OCI-LY7 (cell line): ENCODE measurements at regions not wholly inside any gene's neighbourhood (a gene's known extent, or its start where the extent isn't known, plus 50 kb on each side); places are given as distances from the start of the nearest gene placed in this dataset.
"Not testable (repeated sequence)": the region's sequence is repeated elsewhere in the genome, so short reads cannot be mapped to it uniquely, and the experiment has no call there.

Experiments
- BruUV-seq: library from RNA; stranded (reverse); fragments of 400-500 nt; replicated peaks from 2 replicates; lab custom pipeline; 2021; lab: Mats Ljungman, UMichigan
- CTCF ChIA-PET: fragments of 300-600 bp; sonication (Branson Sonifier 250); formaldehyde crosslinking; loops from one replicate; lab custom pipeline; 2022; ENCODE audit warnings: antibody characterized with exemption; ENCODE audit not compliant: unreplicated experiment; lab: Charles Lee
- POLR2A ChIA-PET: fragments of 300-600 bp; sonication (Branson Sonifier 250); formaldehyde crosslinking; loops from one replicate; lab custom pipeline; 2022; ENCODE audit warnings: antibody characterized with exemption; lab: Charles Lee
- DNase-seq: peaks from one replicate; pipeline ENCODE4 v3.0.0-alpha.2; 2015; ENCODE audit warnings: low spot score
- H2AFZ ChIP-seq: fragments of 200-600 bp; sonication (generic), shearing (Covaris generic); 2 replicates; pipeline ENCODE4 v1.6.1; 2014; ENCODE audit warnings: mild to moderate bottlenecking, antibody characterized with exemption, low read length, moderate library complexity
- H3K27ac ChIP-seq: fragments of 200-600 bp; sonication (generic); 2 replicates; pipeline ENCODE4 v1.5.1; 2014; ENCODE audit warnings: mixed run types, low read depth, mild to moderate bottlenecking, moderate library complexity, low read length, inconsistent platforms; ENCODE audit not compliant: poor library complexity, severe bottlenecking
- H3K36me3 ChIP-seq: fragments of 200-600 bp; sonication (generic); 2 replicates; pipeline ENCODE4 v1.6.1; 2014; ENCODE audit warnings: mild to moderate bottlenecking, antibody characterized with exemption, low read length, moderate library complexity, mixed read lengths; ENCODE audit not compliant: insufficient read depth
- H3K4me1 ChIP-seq: fragments of 200-600 bp; sonication (generic); 2 replicates; pipeline ENCODE4 v1.5.1; 2014; ENCODE audit warnings: mild to moderate bottlenecking, low read length; ENCODE audit not compliant: insufficient read depth, poor library complexity, severe bottlenecking
- H3K4me2 ChIP-seq: fragments of 200-600 bp; sonication (generic); 2 replicates; pipeline ENCODE4 v1.6.1; 2014; ENCODE audit warnings: mild to moderate bottlenecking, low read length
- H3K4me3 ChIP-seq: fragments of 200-600 bp; sonication (generic); 2 replicates; pipeline ENCODE4 v1.5.1; 2014; ENCODE audit warnings: mild to moderate bottlenecking, low read depth, low read length; ENCODE audit not compliant: poor library complexity, severe bottlenecking
- H3K79me2 ChIP-seq: fragments of 200-600 bp; sonication (generic); 2 replicates; pipeline ENCODE4 v1.6.1; 2016; ENCODE audit warnings: low read depth, mild to moderate bottlenecking, low read length, moderate library complexity, mixed read lengths; ENCODE audit not compliant: insufficient read depth
- H3K9me2 ChIP-seq: fragments of 200-600 bp; sonication (generic); 2 replicates; pipeline ENCODE4 v1.6.1; 2016; ENCODE audit warnings: mild to moderate bottlenecking, low read length, mixed read lengths; ENCODE audit not compliant: insufficient read depth
- H3K9me3 ChIP-seq: fragments of 200-600 bp; sonication (generic); 2 replicates; pipeline ENCODE4 v1.6.1; 2014; ENCODE audit warnings: mild to moderate bottlenecking, mixed run types, low read length, mixed read lengths
- H4K20me1 ChIP-seq: fragments of 200-600 bp; sonication (generic); 2 replicates; pipeline ENCODE4 v1.6.1; 2014; ENCODE audit warnings: mild to moderate bottlenecking, antibody characterized with exemption, low read length, moderate library complexity, mixed read lengths; ENCODE audit not compliant: insufficient read depth
- CTCF ChIP-seq: fragments of 200-600 bp; sonication (generic); conservative IDR thresholded peaks from 2 replicates; pipeline ENCODE4 v1.5.1; 2014; ENCODE audit warnings: mild to moderate bottlenecking, antibody characterized with exemption, low read length, moderate library complexity, mixed read lengths
- EZH2phosphoT487 ChIP-seq: fragments of 200-600 bp; sonication (generic); IDR thresholded peaks from 2 replicates; pipeline ENCODE4 v1.6.1; 2018; ENCODE audit warnings: low read depth, borderline replicate concordance, mild to moderate bottlenecking, mixed run types, antibody characterized with exemption, low read length, moderate library complexity, mixed read lengths
- intact Hi-C: fragments of 100-400 bp; cut with micrococcal nuclease; formaldehyde crosslinking; loops from one replicate; pipeline ENCODE4 v1.10.0; 2022; ENCODE audit not compliant: unreplicated experiment

- Histone ChIP-seq H3K36me3 (no peaks in the 10 kb centered on the region), H3K79me2 (no peaks in the 10 kb centered on the region), H3K9me3 (no peaks in the 10 kb centered on the region), H3K4me3 (no peak overlapping the region), H3K27ac (no peak overlapping the region), H3K4me2 (no peak overlapping the region), H4K20me1 (no peaks in the 10 kb centered on the region), H3K4me1 (no peaks in the 10 kb centered on the region), H3K9me2 (no peaks in the 10 kb centered on the region), H2AFZ (no peak overlapping the region)
- TF ChIP-seq CTCF = no peak
- no peak for TF ChIP-seq EZH2phosphoT487
- ChIA-PET POLR2A (no interaction called here), CTCF (no interaction called here)
- BruUV-seq = no TSS peak
- DNase-seq = no peak
- intact Hi-C loops = no loop called here
These were observed 66.1 kb upstream of the SLC13A1 start for GRCh38 chr7:123265853-123266252.

GRCh38 chr7:123264820-123265219 lies 65.1 kb upstream of the SLC13A1 start:
- CTCF ChIA-PET, H3K79me2 ChIP-seq, intact Hi-C loops, POLR2A ChIA-PET, H3K9me2 ChIP-seq, H3K36me3 ChIP-seq, H2AFZ ChIP-seq, H3K4me3 ChIP-seq, H3K4me2 ChIP-seq, H4K20me1 ChIP-seq, H3K4me1 ChIP-seq, DNase-seq, H3K9me3 ChIP-seq, H3K27ac ChIP-seq, BruUV-seq: not testable (repeated sequence)

GRCh38 chr7:123260428-123260960 lies 60.7 kb upstream of the SLC13A1 start:
- Histone ChIP-seq H3K4me3 (no peak overlapping the region), H3K9me2 (no peaks in the 10 kb centered on the region), H3K4me1 (no peaks in the 10 kb centered on the region), H3K27ac (no peak overlapping the region), H4K20me1 (no peaks in the 10 kb centered on the region), H3K9me3 (no peaks in the 10 kb centered on the region), H3K36me3 (no peaks in the 10 kb centered on the region), H2AFZ (no peak overlapping the region), H3K79me2 (no peaks in the 10 kb centered on the region), H3K4me2 (no peak overlapping the region)
- CTCF ChIA-PET = no interaction called here
- POLR2A ChIA-PET = no interaction called here
- no TSS peak for BruUV-seq
- DNase-seq = no peak
- TF ChIP-seq CTCF (no peak), EZH2phosphoT487 (no peak)
- intact Hi-C loops = no loop called here
